H1 (cell line): ENCODE measurements at regions not wholly inside any gene's neighbourhood (a gene's known extent, or its start where the extent isn't known, plus 50 kb on each side); places are given as distances from the start of the nearest gene placed in this dataset.

Experiments used
- CTCF ChIA-PET: fragments of 300-600 bp; sonication (Branson Sonifier 250); formaldehyde crosslinking; loops from one replicate; lab custom pipeline; 2021; ENCODE audit not compliant: partially characterized antibody; lab: Charles Lee
- POLR2A ChIA-PET: fragments of 300-600 bp; sonication (Branson Sonifier 250); formaldehyde crosslinking; loops from one replicate; lab custom pipeline; 2021; ENCODE audit warnings: inconsistent platforms; ENCODE audit not compliant: partially characterized antibody; lab: Charles Lee
- DNase-seq, 2 experiments: peaks; one replicate each; pipeline versions ENCODE4 v3.0.0 to v3.0.0-alpha.2; 2010 to 2022; ENCODE audit warnings: low spot score in 2 of 2, low read depth in 1 of 2, mixed read lengths in 1 of 2
- FAIRE-seq: peaks from 2 replicates; lab custom pipeline; 2011; peaks lifted over from hg19 to GRCh38; lab: Jason Lieb, UNC
- H2AFZ ChIP-seq: 2 replicates; pipeline ENCODE4 v1.8.1; 2012; ENCODE audit warnings: low read length, inconsistent platforms
- H2AK5ac ChIP-seq: 2 replicates; pipeline ENCODE4 v1.6.1; 2013; ENCODE audit warnings: low read depth, low read length
- H2BK120ac ChIP-seq: replicated peaks from 2 replicates; pipeline ENCODE3; 2013; ENCODE audit warnings: low read depth, low read length, inconsistent platforms
- H2BK12ac ChIP-seq: 2 replicates; pipeline ENCODE4 v1.6.1; 2013; ENCODE audit warnings: low read depth, low read length
- H2BK15ac ChIP-seq: 2 replicates; pipeline ENCODE4 v1.6.1; 2013; ENCODE audit warnings: low read length
- H2BK20ac ChIP-seq: 2 replicates; pipeline ENCODE4 v1.6.1; 2013; ENCODE audit warnings: low read length
- H2BK5ac ChIP-seq: 2 replicates; pipeline ENCODE4 v1.6.1; 2013; ENCODE audit warnings: low read depth, low read length
- H3K14ac ChIP-seq: 2 replicates; pipeline ENCODE4 v1.6.1; 2013; ENCODE audit warnings: inconsistent platforms; ENCODE audit not compliant: insufficient read length
- H3K18ac ChIP-seq: 2 replicates; pipeline ENCODE4 v1.6.1; 2013; ENCODE audit warnings: low read length; ENCODE audit errors: extremely low read depth
- H3K23ac ChIP-seq: 2 replicates; pipeline ENCODE4 v1.6.1; 2013; ENCODE audit warnings: inconsistent platforms; ENCODE audit not compliant: insufficient read length
- H3K23me2 ChIP-seq: 2 replicates; pipeline ENCODE4 v1.6.1; 2013; ENCODE audit warnings: low read depth, low read length
- H3K27ac ChIP-seq: 2 replicates; pipeline ENCODE4 v1.6.1; 2011; ENCODE audit warnings: low read depth, low read length, inconsistent platforms
- H3K27me3 ChIP-seq, 4 experiments: replicated peaks in 1 of 4; 1 replicate in 1 of 4; 2 replicates in 3 of 4; pipeline versions ENCODE4 v1.6.1 to v1.8.1; 2011 to 2013; ENCODE audit warnings: low read length in 3 of 4, mild to moderate bottlenecking in 3 of 4, inconsistent platforms in 2 of 4, mixed read lengths in 2 of 4, moderate library complexity in 1 of 4; ENCODE audit not compliant: control insufficient read depth in 3 of 4, insufficient read depth in 3 of 4; ENCODE audit errors: extremely low read depth in 1 of 4
- H3K36me3 ChIP-seq, 4 experiments: 2 replicates each; pipeline versions ENCODE4 v1.6.1 to v1.8.1; 2011 to 2013; ENCODE audit warnings: mild to moderate bottlenecking in 4 of 4, low read length in 3 of 4, moderate library complexity in 2 of 4, control low read depth in 1 of 4, inconsistent platforms in 1 of 4; ENCODE audit not compliant: insufficient read depth in 4 of 4, control insufficient read depth in 2 of 4
- H3K4ac ChIP-seq: replicated peaks from 2 replicates; pipeline ENCODE3; 2013; ENCODE audit warnings: low read length, low read depth, mixed read lengths, inconsistent platforms; ENCODE audit not compliant: insufficient read length
- H3K4me1 ChIP-seq, 4 experiments: replicated peaks in 1 of 4; 1 replicate in 1 of 4; 2 replicates in 3 of 4; pipeline versions ENCODE4 v1.6.1 to v1.8.1; 2011 to 2013; ENCODE audit warnings: low read length in 3 of 4, inconsistent platforms in 2 of 4, mixed read lengths in 1 of 4; ENCODE audit not compliant: insufficient read depth in 4 of 4, control insufficient read depth in 3 of 4
- H3K4me2 ChIP-seq, 2 experiments: 2 replicates each; pipeline versions ENCODE4 v1.6.1 to v1.8.1; 2011 to 2013; ENCODE audit warnings: low read depth in 2 of 2, low read length in 2 of 2, control low read depth in 1 of 2, inconsistent platforms in 1 of 2, mild to moderate bottlenecking in 1 of 2; ENCODE audit not compliant: insufficient read depth in 1 of 2
- H3K4me3 ChIP-seq, 4 experiments: fragments of 200-600, 300-600 bp in 1 of 4; sonication (generic), shearing (Covaris generic), sonication (Bioruptor Twin) in 1 of 4; 2 replicates each; pipeline versions ENCODE4 v1.5.1 to v1.8.1; 2011 to 2016; ENCODE audit warnings: low read length in 4 of 4, low read depth in 3 of 4, control low read depth in 2 of 4, inconsistent platforms in 2 of 4, mild to moderate bottlenecking in 2 of 4, mixed read lengths in 1 of 4, moderate library complexity in 1 of 4; ENCODE audit not compliant: insufficient read depth in 2 of 4; ENCODE audit errors: extremely low read depth in 1 of 4
- H3K56ac ChIP-seq: replicated peaks from 2 replicates; pipeline ENCODE3; 2013; ENCODE audit warnings: low read depth, mild to moderate bottlenecking, mixed read lengths, low read length, inconsistent platforms; ENCODE audit not compliant: insufficient read length
- H3K79me1 ChIP-seq: 2 replicates; pipeline ENCODE4 v1.6.1; 2013; ENCODE audit warnings: low read depth, low read length, control low read depth
- H3K79me2 ChIP-seq, 2 experiments: 2 replicates each; pipeline versions ENCODE4 v1.6.1 to v1.8.1; 2012 to 2013; ENCODE audit warnings: low read length in 2 of 2, mild to moderate bottlenecking in 2 of 2, inconsistent platforms in 1 of 2; ENCODE audit not compliant: insufficient read depth in 2 of 2, control insufficient read depth in 1 of 2
- H3K9ac ChIP-seq, 4 experiments: replicated peaks in 1 of 4; 1 replicate in 1 of 4; 2 replicates in 3 of 4; pipeline versions ENCODE4 v1.6.1 to v1.8.1; 2011 to 2013; ENCODE audit warnings: low read depth in 3 of 4, low read length in 3 of 4, control low read depth in 2 of 4, mild to moderate bottlenecking in 2 of 4, moderate library complexity in 2 of 4, inconsistent platforms in 1 of 4; ENCODE audit errors: extremely low read depth in 1 of 4
- H3K9me3 ChIP-seq, 2 experiments: 2 replicates each; pipeline versions ENCODE4 v1.6.1 to v1.8.1; 2012 to 2013; ENCODE audit warnings: mild to moderate bottlenecking in 2 of 2, moderate library complexity in 2 of 2, control low read depth in 1 of 2, inconsistent platforms in 1 of 2, low read depth in 1 of 2, low read length in 1 of 2, mixed read lengths in 1 of 2; ENCODE audit not compliant: insufficient read depth in 2 of 2
- H4K20me1 ChIP-seq, 2 experiments: replicated peaks in 1 of 2; 2 replicates each; pipeline versions ENCODE3 to v1.8.1; 2011 to 2013; ENCODE audit warnings: inconsistent platforms in 2 of 2, low read length in 2 of 2, mild to moderate bottlenecking in 1 of 2; ENCODE audit not compliant: insufficient read depth in 2 of 2, control insufficient read depth in 1 of 2
- H4K5ac ChIP-seq: 2 replicates; pipeline ENCODE4 v1.6.1; 2013; ENCODE audit warnings: low read length, low read depth, mixed read lengths, inconsistent platforms; ENCODE audit not compliant: insufficient read length
- H4K8ac ChIP-seq: 2 replicates; pipeline ENCODE4 v1.8.0; 2013; ENCODE audit warnings: mild to moderate bottlenecking, moderate library complexity, low read length, inconsistent platforms; ENCODE audit not compliant: insufficient read depth; ENCODE audit errors: extremely low read depth
- H4K91ac ChIP-seq: replicated peaks from 2 replicates; pipeline ENCODE3; 2013; ENCODE audit warnings: low read length, mixed read lengths, inconsistent platforms; ENCODE audit not compliant: insufficient read length
- EP300 ChIP-seq, 2 experiments: IDR thresholded peaks; 1 replicate in 1 of 2; 2 replicates in 1 of 2; pipeline ENCODE4 v1.6.1; 2011 to 2012; ENCODE audit warnings: low read depth in 2 of 2, low read length in 2 of 2, mild to moderate bottlenecking in 2 of 2, borderline replicate concordance in 1 of 2, inconsistent platforms in 1 of 2, moderate library complexity in 1 of 2
- GTF2F1 ChIP-seq: IDR thresholded peaks from 2 replicates; pipeline ENCODE4 v1.6.1; 2012; ENCODE audit warnings: low read depth, low read length, improper control_type of control experiment, borderline replicate concordance
- HDAC6 ChIP-seq: IDR thresholded peaks from one replicate; pipeline ENCODE4 v1.7.1; 2012; ENCODE audit warnings: low read depth, mild to moderate bottlenecking, inconsistent platforms, low read length, moderate library complexity
- JUN ChIP-seq: IDR thresholded peaks from 2 replicates; pipeline ENCODE4 v1.6.1; 2011; ENCODE audit warnings: low read depth, mild to moderate bottlenecking, improper control_type of control experiment, low read length
- POLR2AphosphoS5 ChIP-seq: IDR thresholded peaks from 2 replicates; pipeline ENCODE4 v1.6.1; 2011; ENCODE audit warnings: low read depth, low read length
- RAD21 ChIP-seq, 2 experiments: IDR thresholded peaks in 1 of 2; conservative IDR thresholded peaks in 1 of 2; 2 replicates each; pipeline ENCODE4 v1.6.1; 2011; ENCODE audit warnings: low read depth in 2 of 2, low read length in 2 of 2, improper control_type of control experiment in 1 of 2, inconsistent platforms in 1 of 2, mild to moderate bottlenecking in 1 of 2, moderate library complexity in 1 of 2
- SAP30 ChIP-seq: fragments of 300-600 bp; sonication (generic); IDR thresholded peaks from 2 replicates; pipeline ENCODE4 v1.7.1; 2012; ENCODE audit warnings: low read length, moderate library complexity, mild to moderate bottlenecking, inconsistent platforms; ENCODE audit not compliant: insufficient read depth, insufficient replicate concordance
- SP4 ChIP-seq: IDR thresholded peaks from 2 replicates; pipeline ENCODE4 v1.6.1; 2012; ENCODE audit warnings: low read length, inconsistent platforms
- TAF7 ChIP-seq: optimal IDR thresholded peaks from 2 replicates; pipeline ENCODE3; 2011; ENCODE audit warnings: low read depth, mild to moderate bottlenecking, inconsistent platforms, low read length, moderate library complexity, borderline replicate concordance
- TCF12 ChIP-seq: IDR thresholded peaks from 2 replicates; pipeline ENCODE4 v1.6.1; 2011; ENCODE audit warnings: low read depth, mild to moderate bottlenecking, low read length
- TEAD4 ChIP-seq: IDR thresholded peaks from 2 replicates; pipeline ENCODE4 v1.6.1; 2012; ENCODE audit warnings: low read depth, low read length, inconsistent platforms, mixed read lengths
- YY1 ChIP-seq: IDR thresholded peaks from 2 replicates; pipeline ENCODE4 v1.6.1; 2011; ENCODE audit warnings: low read depth, mild to moderate bottlenecking, low read length
- ZNF274 ChIP-seq: IDR thresholded peaks from 2 replicates; pipeline ENCODE4 v1.7.0; 2012; ENCODE audit warnings: low read length, borderline replicate concordance; ENCODE audit errors: extremely low read depth
- WGBS, 2 experiments: shearing (Covaris generic) in 1 of 2; methylation state at CpG; one replicate each; pipeline versions ENCODE4 v1.1.6 to v1.1.7; 2013 to 2015; ENCODE audit warnings: low lambda C conversion rate in 2 of 2, mixed read lengths in 2 of 2, inconsistent platforms in 1 of 2, low coverage in 1 of 2, missing lambda C conversion rate in 1 of 2; ENCODE audit not compliant: insufficient replicate concordance in 2 of 2, insufficient coverage in 1 of 2, insufficient read length in 1 of 2; ENCODE audit errors: extremely low coverage in 1 of 2, missing lambda C conversion rate in 1 of 2; 5-methylcytosine and 5-hydroxymethylcytosine counted together
- TF ChIP-seq, protein P1 (sequence below): IDR thresholded peaks from 2 replicates; pipeline ENCODE4 v1.6.1; 2011; ENCODE audit warnings: low read depth, mild to moderate bottlenecking, low read length; ENCODE audit not compliant: insufficient read depth

DNA sequence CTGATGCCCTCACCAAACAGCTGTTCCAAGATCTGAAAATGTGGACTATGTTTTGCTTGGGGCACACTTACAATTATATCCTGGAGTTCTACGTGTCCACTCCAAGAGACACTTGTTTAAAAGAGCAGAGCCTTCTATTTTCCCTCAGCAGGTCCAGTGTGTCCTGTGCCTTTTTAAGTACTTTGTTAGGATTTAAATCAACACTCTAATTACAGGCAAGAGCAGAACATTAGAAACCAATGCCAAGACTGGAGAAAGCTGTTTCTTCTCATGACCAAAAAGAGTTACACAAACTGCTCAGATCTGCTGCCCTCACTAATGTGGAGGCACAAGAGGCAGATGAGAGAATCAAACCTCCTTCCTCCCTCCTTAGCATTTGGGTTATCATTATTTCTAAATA is 452.9 kb downstream of the LMO4 start:
- DNase-seq (no peak), FAIRE-seq (no peak)
- Histone ChIP-seq H4K91ac (no peak overlapping the region), H3K14ac (no peak overlapping the region), H4K8ac (no peak overlapping the region), H3K79me1 (no peaks in the 10 kb centered on the region), H3K79me2 (no peaks in the 10 kb centered on the region), H3K18ac (no peak overlapping the region), H3K56ac (no peak overlapping the region), H3K4me3 (no peak overlapping the region), H3K27me3 (no peaks in the 10 kb centered on the region), H3K23me2 (peaks cover 1% of the 10 kb centered on the region; the same call in 1 of the 2 replicates), H2BK120ac (no peak overlapping the region), H2AFZ (no peak overlapping the region), H3K9me3 (no peaks in the 10 kb centered on the region), H4K5ac (no peak overlapping the region), H3K9ac (no peak overlapping the region), H2BK20ac (no peak overlapping the region), H2BK5ac (no peak overlapping the region), H3K23ac (no peak overlapping the region), H3K4ac (no peak overlapping the region), H4K20me1 (no peaks in the 10 kb centered on the region), H2BK15ac (no peak overlapping the region), H3K36me3 (no peaks in the 10 kb centered on the region), H2BK12ac (no peak overlapping the region), H2AK5ac (no peak overlapping the region), H3K4me1 (no peaks in the 10 kb centered on the region), H3K27ac (no peak overlapping the region), H3K4me2 (no peak overlapping the region)
- CTCF ChIA-PET = no interaction called here
- WGBS, 2 experiments = 100% methylated on average over 1 of the region's 1 CpG; no CpG with 5 or more reads in 1 of the 2 experiments
- POLR2A ChIA-PET = no interaction called here
- TF ChIP-seq ZNF274 (no peak), SP4 (no peak), POLR2AphosphoS5 (no peak), TAF7 (no peak), EP300 (IDR thresholded peaks at IDR 0.05; ENCODE audit: borderline replicate concordance in 1 of 2, low read depth in 2 of 2, low read length in 2 of 2) (no peak), JUN (no peak), RAD21 (IDR thresholded peaks at IDR 0.05 in 1 of 2, conservative IDR thresholded peaks at IDR 0.05 in 1 of 2; ENCODE audit: low read depth in 2 of 2, low read length in 2 of 2) (no peak), SAP30 (no peak), HDAC6 (no peak), TEAD4 (no peak), YY1 (no peak), GTF2F1 (no peak), TCF12 (no peak)
- TF ChIP-seq, protein P1, sequence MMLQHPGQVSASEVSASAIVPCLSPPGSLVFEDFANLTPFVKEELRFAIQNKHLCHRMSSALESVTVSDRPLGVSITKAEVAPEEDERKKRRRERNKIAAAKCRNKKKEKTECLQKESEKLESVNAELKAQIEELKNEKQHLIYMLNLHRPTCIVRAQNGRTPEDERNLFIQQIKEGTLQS = no peak
